DMS114 treated with DMSO at 0.1 percent for 48 hours (cell line): ENCODE measurements at regions not wholly inside any gene's neighbourhood (a gene's known extent, or its start where the extent isn't known, plus 50 kb on each side); places are given as distances from the start of the nearest gene placed in this dataset.
"Not testable (repeated sequence)": the region's sequence is repeated elsewhere in the genome, so short reads cannot be mapped to it uniquely, and the experiment has no call there.

ENCODE experiments used
- DNase-seq: peaks from one replicate; lab custom pipeline; 2025; ENCODE audit not compliant: unreplicated experiment; lab: John Stamatoyannopoulos, UW

DNA sequence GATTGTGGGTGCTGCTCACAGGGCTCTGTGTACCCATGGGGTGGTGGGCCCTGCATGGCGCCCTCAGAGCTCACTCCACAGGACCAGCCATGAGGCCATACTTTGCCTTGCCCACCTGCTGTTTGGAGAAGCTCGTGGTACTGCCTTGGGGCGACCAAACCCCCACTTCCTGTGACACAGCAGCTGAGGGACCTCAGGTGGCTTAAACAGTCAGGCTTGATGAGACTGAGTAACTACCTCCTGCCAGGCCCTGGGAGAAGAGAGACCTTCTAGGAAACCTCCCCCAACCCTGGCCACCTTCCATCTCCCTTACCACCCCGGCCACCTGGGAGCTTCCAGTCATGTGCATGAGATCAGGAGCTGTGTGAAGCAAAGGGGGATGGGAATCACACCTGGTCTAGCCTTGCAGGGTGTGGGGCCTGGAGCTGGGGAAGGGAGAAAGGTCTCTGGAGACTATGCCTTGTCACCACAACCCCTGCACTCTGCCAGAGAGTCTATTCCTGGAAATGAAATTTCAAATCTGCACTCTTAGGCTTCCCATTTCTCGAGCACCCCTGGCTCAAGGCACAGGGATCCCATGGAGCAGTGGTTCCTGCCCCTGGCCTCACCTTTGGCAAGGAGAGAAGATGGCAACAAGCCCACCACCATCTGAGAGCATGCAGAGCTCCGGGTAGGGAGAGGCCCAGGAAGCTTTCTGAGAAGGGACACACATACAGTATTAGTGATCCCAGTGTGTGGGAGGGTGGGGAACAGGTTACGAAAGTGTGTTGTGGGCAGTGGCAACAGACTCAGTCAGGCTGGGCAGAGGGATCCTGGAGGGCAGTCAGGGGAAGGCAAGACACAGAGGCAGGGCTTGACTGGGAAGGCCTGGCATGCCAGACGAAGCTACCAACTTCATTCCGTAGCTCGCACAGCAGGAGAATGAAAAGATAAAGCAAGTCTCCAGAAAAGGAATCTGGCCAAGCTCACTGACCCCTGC, 125.0 kb downstream of the URI1 start:
- no peak for DNase-seq

DNA sequence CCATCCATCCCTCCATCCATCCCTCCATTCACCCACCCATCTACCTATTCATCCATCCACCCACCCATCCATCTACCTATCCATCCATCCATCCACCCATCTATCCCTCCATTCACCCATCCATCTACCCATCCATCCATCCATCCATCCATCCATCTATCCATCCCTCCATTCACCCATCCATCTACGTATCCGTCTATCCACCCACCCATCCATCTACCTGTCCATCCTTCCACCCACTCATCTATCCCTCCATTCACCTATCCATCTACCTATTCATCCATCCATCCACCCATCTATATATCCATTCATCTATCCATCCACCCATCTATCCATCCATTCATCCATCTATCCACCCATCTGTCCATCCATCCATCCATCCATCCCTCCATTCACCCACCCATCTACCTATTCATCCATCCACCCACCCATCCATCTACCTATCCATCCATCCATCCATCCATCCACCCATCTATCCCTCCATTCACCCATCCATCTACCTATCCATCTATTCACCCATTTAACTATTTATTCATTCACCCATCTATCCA, 126.0 kb downstream of the URI1 start:
- not testable (repeated sequence) for DNase-seq

DNA sequence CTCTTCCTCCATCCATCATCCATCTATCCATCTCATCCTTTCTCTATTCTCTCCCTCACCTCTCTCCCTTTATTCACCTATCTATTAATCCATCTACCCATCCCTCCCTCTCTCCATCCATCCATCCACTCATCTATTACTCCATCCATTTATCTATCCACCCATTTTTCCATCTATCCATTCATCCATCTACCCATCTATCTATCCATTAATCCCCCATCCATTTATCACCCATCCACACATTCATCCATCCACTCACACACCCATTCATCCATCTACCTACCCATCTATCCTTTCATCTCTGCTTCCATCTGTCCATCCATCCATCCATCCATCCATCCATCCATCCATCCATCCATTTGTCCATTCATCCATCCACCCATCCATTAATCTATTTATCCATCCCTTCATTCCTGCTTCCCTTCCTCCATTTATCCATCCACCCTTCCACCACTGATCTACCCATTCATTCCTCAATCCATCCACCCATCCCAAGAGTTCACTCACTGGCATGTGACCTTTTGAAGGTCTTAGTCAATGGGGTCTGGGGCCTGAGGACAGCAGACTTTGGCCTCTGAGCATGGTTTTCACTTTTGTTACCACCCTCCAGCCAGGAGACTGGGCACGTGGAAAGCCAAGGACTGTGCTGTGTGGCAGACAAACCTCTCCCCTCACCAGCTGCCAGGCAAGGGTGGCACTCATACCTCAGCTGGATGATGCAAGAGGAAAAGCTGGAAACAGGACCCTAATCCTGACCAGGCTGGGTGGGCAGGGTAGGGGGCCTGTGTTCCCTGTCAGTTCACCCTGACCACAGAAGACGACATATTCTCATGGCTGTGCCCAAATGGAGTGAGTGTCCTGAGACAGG, 126.7 kb downstream of the URI1 start:
- no peak for DNase-seq

DNA sequence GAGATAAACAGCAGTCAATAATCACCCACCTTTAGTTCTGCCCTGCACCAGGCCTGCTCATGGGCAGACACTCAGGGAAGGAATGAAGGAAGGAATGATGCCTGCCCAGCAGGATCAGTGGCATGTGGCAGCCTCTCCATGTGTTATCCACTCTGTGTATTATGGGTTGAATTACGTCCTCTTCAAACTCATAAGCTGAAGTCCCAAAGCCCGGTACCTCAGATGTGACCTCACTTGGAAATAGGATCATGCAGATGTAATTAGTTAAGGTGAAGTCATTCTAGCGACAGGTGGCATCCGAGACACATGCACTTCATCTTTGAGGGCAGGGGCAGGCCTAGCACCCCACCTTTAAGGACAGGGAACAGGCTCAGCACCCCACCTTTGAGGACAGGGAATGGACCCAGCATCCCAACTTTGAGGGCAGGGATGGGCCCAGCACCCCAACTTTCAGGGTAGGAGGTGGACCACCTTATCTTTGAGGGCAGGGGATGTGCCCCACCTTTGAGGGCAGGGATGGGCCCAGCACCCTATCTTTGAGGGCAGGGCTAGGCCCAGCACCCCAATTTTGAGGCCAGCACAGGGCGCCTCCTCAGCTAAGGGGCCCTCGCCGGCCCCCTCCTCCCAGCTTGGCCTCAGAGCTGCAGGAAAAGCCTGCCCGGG, 127.6 kb downstream of the URI1 start:
- no peak for DNase-seq

DNA sequence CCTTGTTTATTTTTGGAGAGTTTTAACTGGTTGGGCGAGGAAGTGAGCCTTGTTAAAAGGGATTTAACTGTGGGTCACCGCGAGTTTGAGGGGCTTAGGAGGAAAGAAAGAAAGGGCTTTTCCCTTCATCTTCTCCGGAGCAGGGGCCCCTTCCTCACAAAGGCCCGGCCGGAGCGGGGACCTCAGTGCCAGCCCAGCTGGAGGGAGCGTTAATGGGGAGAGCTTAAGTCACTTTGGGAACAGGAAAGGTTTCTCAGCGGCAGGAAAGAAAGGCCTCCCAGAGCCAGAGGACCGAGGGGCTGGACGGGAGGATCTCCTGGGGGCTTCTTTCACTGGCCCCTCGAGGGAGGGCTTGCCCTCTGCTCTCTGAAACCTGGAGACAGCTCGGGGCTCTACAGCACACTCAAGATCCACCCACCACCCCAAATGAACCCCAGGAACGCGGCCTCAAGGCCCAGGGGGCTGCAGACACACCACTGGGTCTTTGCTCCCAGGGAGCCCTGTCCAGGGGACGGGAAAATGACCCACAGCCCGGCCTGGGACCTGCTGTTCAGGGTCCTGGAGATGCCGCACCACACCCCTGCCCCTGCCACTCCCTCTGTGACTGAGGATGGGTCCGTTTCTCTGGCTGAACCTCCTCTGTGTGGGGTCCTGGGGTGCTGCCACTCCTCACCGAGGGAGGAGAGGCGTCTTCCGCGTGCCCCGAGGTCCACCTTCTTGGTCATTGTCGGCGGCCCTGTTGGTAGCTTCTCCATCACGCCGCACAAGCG, 128.3 kb downstream of the URI1 start:
- no peak for DNase-seq

DNA sequence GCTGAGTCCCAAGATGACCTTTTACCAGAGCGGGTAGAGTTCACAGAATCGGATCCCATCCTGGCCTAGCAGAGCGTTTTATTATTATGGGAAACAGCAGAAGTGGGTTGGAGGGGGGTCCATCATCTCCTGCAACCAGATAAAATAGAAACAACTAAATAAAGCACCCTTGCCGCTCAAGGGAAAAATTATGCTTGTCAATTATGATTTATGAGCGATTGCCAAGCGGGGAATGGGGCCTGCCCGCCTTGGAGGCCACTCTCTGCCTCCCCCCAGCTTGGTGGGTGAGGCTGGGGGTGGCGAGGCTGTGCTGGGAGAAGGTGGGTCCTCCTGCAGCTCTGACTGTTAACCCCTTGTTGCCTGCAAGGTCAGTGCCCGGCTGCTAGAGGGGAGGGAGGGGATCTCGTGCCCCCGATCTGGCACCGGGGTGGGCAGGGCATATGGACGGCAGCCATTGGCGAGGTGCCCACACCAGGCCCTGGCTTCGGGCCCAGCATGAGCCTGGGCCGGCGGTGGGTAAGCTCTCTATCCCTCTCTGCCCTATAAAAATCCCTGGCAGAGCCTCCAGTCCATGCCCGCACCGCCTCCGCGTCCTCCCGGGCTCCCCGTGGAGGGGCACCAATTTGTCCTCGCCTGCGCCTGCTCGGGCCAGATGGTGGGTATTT, 129.1 kb downstream of the URI1 start:
- DNase-seq: no peak

DNA sequence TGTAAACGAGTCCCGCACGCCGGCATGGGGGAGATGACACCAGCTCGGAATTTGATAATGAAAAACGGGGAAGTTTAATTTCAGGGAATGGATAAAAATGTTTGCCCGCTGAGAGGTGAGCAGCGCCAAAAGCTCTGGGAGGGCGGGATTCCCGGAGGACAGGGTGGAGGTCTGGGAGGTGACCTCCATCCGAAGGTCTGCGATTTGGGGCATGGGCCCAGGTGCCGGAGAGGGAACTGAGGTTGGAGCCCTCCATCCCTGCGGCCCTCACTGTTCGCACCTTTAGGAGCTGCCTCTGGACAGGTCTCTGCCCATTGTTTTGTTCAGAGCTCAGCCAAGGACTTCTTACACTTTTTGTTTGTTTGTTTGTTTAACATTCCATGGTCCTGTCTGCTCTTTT, 129.8 kb downstream of the URI1 start:
- no peak for DNase-seq

DNA sequence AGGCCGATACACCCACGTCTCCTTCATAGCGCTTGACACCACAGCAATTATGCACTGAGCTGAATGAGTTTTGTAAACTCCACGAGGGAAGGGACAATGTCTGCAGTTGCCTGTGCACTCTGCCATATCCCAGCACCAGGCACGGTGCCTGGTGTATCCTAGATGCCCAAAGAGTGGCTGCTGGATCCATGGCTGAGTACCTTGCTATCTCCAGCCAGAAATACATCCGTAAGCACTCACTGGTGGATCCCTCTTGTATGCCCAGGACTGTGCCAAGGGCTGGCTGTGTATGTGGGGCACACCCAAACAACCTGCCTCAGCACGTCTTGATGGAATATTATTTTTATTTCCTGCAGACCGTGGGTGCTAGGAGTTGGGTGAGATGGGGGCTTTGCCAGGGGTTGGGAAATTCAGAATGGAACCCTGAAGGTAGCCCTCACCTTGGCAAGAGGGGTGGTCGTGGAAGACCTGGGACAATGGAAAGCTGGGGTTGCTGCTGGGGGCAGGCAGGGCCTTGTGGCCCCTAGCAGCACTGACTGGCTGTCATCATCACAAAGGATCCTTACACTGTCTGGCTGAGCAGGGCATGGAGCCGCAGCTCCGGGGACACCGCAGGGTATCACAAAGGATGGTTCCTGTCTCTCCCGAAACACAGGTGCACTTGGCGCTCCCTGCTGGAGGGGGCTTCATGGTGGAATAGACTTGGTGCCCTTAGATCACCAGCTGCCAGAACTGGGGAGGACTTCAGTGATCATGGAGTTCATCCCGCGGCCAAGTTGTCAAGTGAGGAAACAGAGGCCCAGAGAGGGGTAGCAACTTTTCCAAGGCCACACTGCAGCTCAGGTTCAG, 131.3 kb downstream of the URI1 start:
- no peak for DNase-seq

DNA sequence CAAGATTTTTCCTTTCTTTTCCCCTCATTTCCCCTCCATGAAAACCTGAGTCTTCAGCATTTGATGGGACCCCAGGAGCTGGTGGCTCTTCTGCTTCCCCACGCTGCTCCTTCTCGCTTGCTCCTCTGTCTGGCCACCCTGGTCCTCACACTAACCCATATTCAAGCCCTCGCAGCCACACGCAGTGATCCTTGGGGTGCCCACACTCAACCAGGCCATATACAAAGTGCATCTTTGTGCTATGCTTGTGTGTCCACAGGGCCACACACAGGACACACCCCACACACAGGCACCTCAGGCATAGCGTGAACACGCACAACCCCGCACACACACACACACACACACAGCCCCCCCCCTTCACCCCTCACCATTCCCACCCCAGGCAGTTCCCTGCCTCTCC, 132.1 kb downstream of the URI1 start:
- no peak for DNase-seq

DNA sequence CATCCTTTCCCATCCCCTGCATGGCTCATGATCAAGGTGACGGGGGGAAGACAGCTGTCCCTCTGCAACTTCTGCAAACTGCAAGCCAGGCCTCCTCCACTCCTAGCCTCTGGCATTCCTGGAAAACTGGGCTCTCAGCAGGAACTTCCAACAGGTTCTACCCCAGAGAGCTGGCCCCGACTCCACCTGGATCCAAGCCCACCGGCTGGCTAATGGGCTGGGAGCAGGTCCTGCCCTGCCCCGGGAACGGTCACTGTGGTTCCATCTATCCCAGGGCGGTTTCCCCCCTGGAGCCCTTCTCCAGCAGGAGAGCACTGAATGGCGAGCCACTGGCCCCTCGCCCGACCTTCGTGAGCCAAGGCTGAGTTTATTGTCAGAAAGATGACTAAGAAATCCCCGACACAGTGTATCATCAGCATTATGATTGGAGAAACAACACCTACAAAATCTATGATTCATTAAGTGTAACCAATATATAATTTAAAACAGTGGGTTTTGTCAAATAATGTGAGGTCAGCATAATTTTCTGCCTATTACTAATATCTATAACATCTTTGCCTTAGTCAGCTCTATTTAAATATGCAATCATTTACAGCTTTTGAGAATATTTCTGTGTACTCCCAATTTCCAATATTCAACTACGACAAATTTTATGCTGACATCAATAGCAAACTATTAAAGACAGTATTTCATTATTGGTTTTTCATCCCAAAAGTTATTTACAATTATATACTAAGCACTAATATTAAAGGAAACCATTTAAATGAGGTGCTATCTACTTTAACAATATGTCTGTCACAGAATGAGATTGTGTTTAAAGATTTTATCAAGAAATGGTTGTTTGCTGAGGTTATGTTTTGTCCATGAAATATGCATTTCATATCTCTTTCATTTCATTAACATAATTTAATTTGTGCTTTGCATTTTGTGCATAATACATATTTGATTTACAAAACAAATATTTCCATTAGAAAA, 133.0 kb downstream of the URI1 start:
- DNase-seq: no peak

DNA sequence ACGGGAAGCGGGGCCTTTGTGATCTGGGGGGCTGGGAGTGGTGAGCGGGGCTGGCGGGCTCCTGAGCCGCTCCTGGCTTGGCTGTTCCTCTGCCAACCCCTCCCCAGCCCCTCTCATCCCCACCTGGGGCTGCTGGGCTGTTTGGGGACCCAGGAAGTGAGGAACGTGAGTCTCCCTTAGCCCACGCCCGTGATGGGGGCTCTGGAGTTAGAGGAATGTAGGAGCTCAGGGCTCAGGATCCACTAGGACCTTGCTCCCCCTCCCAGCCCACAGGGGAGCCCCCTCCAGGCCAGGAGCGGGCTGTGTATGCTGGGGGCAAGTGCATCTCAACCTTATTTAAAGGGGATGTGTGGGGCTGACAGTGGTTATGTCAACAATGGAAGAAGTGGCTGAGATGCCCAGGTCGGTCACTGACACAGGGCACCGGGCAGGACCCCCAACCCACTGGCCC, 134.1 kb downstream of the URI1 start:
- no peak for DNase-seq

DNA sequence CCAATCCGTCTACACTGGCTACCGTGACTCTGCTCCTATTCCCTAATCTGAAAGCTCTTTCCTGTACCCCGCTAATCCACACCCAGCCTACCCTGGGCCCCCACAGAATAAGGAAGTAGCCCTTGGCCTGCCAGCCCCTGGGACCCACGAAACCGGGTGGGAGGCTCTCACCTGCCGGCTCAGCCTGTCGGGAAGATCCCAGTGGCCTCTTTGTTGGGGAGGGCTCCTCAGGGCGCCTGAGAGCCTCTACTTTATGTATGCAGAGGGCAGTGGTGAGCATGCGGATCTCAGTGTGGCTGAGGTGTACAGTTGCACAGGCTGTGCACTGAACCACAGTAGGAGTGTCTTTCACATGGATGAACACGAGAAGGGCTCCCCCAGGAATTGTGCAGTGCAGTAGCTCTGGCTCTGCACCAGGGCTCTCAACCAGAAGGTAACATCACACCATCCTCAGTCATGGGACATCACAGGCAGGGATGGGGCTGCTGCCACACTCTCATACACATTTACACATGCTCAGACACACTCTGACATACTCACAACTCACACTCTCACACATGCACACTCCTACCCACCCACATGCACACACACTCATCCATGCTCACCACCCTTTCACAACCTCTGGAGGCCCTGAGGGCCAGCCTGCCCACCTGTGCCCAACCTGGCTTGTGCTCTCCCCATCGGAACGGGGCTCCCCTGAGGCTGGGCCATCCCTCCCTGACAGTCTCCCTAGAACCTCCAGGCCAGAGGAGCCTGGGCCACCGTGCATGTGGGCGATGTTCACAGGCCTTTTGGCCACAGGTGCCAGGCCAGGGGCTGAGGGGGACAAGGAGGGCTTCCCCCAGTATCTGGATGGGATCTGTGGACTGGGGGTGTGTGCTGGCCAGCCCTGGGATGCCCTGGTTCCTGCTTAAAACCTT, 135.0 kb downstream of the URI1 start:
- DNase-seq: no peak

DNA sequence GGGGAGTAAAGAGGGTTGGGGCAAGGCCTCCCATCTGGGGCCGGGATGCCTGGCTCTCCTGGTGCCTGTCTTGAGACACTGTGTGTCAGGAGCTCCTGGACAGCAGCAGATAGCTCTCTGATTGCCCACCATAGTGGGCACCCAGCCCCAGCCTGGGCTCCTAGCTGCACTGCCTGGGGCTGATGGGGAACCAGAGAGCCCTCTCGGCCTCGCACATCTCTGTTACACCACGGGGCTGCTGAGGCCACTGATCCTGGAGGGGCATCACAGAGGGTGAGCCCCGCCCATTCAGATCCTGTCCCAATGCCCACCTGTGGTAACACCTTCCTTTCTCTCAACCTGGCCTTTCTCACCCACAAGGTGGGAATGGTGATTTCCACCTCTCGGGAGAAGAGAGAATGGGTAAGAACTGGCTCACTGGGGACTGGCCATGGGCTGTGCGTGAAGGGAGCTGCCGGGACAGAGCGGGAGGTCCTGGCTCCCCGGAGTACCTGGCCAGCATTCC, 135.9 kb downstream of the URI1 start:
- no peak for DNase-seq

DNA sequence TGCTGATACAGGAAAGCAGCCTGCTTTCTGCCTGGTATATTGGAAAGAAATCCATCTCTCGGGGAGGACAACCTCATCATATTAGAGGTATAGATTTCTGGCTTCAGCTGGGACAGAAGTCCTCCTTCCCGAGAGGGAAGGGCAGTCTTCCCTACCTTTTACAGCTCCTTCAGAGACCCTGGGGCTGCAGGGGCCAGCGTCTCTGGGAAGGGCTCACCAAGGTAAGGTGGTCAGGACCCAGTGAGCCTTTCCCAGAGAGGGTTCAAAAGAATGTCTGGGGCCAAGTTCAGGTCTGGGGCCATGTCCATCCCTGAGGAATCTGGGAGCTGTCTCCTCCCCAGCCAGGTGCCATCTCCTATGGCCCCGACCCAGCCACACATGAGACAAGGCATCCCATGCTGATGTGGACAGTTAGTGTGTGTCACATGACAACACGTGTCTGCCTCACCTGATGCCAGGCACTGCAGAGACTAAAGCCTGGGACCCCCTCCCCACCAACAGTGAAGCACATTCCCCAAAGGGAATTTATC, 136.4 kb downstream of the URI1 start:
- no peak for DNase-seq

DNA sequence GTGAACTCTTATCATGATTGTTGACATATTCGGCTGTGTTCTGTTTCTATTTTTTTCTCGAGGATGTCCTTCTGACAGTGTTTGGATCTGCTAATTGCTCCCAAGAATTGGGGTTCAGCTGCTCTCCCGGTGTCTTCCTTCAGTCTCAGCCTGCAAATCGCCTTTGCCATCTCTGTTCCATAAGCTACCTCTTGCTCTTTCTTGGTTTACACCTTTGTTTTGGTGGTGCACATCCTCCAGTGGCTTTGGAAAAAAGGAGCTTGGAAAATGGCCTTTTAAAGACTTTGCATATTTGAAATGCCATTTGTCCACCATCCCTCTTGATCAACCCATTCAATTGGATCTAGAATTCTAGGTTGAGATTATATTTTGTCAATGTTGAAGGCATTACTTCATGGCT, 137.2 kb downstream of the URI1 start:
- DNase-seq: no peak

DNA sequence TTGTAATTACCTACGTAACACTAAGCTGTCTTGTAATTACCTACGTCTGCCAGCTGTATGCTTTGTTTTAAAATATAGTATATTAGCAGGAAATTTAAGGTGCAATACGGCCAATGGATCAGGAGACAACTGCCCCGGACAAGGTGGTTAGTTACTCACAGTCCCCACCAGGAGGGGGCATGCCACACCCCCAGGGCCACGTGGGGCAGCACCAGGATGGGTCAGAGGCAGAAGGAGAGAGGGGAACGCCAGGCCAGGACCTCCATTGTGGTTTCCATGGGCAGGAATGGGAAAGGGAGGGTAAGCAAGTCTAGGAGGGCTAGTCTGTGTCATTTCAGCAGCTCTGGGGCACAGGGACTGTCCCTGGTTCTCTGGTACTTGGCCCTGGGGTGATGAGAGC, 140.1 kb downstream of the URI1 start:
- no peak for DNase-seq
